ENCODE measurements at regions not wholly inside any gene's neighbourhood (a gene's known extent, or its start where the extent isn't known, plus 50 kb on each side); places are given as distances from the start of the nearest gene placed in this dataset.

- TF ChIP-seq, protein P1, sequence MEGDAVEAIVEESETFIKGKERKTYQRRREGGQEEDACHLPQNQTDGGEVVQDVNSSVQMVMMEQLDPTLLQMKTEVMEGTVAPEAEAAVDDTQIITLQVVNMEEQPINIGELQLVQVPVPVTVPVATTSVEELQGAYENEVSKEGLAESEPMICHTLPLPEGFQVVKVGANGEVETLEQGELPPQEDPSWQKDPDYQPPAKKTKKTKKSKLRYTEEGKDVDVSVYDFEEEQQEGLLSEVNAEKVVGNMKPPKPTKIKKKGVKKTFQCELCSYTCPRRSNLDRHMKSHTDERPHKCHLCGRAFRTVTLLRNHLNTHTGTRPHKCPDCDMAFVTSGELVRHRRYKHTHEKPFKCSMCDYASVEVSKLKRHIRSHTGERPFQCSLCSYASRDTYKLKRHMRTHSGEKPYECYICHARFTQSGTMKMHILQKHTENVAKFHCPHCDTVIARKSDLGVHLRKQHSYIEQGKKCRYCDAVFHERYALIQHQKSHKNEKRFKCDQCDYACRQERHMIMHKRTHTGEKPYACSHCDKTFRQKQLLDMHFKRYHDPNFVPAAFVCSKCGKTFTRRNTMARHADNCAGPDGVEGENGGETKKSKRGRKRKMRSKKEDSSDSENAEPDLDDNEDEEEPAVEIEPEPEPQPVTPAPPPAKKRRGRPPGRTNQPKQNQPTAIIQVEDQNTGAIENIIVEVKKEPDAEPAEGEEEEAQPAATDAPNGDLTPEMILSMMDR (IDR thresholded peaks at IDR 0.05), result no peak
- TF ChIP-seq POLR2A (IDR thresholded peaks at IDR 0.05), result no peak
- TF ChIP-seq POLR2AphosphoS5 (IDR thresholded peaks at IDR 0.05), result no peak
These were observed 100.1 kb upstream of the OSR1 start for GRCh38 chr2:19458427-19459003.

Measured in upper lobe of left lung (tissue), 4 donors.